Hypothalamus (tissue), 51 donors: ENCODE measurements at regions not wholly inside any gene's neighbourhood (a gene's known extent, or its start where the extent isn't known, plus 50 kb on each side); places are given as distances from the start of the nearest gene placed in this dataset.
"Not testable (repeated sequence)": the region's sequence is repeated elsewhere in the genome, so short reads cannot be mapped to it uniquely, and the experiment has no call there.

ENCODE experiments used
- DNase-seq, 51 donors: peaks; one replicate each; lab custom pipeline; 2025; lab: John Stamatoyannopoulos, UW

DNA sequence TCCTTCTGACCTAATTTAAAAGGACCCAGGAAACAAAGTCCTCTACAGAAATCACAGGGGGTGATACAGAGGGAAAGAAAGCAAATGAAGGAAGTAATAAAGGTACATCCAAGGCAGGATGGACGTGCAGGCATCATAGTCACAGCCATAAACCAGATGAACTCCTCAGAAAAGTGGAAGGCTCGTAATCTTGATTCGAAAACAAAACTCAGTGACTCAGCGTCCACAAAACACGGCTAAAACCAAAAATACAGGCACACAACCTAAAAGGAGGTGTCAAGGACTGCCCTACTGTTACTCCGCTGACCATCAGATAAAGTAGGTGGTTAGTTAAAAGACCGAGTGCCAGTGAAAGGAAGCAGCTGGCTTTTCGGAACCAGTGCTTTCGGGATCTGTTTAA, 81.5 kb downstream of the TRIM69 start:
- DNase-seq = not testable (repeated sequence)

DNA sequence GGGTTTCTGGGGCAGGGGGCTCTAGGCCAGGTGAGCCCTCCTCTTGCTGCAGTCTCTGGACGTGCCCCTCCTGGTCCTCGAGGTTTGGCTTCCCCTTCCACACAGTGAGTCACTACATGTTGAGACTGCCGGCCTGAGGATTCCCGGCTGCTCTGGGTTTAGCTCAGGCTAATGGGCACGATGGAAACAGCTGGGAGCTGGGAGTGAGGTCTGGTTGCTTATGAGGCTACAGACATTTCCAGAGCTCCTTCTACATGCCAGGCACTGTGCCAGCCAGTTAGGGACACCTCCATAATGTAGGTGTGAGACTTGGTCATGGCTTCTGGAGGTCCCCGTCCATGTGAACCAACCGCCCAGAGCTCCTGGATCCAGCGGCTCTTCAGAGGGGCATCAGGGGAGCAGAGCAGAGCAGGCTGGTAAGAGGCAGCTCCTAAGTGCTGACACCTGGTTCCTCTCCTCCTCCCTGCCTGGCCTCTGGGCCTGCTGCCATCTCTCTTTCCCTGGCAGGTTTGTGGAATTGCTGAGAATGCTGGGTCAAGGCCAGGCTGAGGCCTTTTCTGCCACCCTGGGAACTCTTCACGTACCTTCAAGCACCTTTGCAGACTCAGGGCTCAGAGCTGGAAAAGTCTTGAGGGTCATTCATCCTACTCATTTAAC, 83.1 kb downstream of the TRIM69 start:
- not testable (repeated sequence) for DNase-seq

DNA sequence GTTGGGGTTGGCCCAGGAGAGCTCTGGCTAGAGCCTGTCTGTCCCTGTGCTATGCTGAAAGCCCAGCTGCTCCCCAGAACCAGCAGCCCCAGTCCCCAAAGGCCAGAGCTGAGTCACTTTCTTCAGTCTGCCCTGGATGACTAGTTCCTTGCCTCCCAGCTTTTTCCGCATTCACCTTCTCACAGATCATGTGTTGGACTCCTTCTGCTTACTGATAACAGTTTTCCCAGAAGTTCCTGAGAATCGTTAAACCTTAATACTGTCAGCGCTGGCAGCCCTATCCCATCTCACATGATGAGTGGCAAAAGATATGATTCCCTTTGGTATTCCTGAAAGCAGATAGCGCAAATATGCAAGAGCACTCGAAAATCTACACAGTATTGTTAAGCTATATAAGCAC, 84.2 kb downstream of the TRIM69 start:
- not testable (repeated sequence) for DNase-seq

DNA sequence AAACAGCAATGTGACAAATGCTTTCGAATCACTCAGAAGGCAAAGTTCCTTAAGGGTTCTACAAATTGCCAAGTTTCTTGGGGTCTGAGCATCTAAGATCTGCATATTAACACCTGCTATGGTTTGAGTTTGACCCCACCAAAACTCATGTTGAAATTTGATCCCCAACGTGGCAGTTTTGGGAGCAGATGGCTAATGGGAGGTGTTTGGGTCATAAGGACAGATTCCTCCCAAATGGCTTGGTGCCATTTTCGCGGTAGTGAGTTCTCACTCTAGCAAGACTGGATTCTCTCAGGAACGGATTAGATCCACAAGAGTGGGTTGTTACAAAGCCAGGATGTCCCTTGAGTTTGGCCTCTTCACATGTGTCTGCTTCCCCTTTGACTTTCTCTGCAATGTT, 84.6 kb downstream of the TRIM69 start:
- DNase-seq = not testable (repeated sequence)

DNA sequence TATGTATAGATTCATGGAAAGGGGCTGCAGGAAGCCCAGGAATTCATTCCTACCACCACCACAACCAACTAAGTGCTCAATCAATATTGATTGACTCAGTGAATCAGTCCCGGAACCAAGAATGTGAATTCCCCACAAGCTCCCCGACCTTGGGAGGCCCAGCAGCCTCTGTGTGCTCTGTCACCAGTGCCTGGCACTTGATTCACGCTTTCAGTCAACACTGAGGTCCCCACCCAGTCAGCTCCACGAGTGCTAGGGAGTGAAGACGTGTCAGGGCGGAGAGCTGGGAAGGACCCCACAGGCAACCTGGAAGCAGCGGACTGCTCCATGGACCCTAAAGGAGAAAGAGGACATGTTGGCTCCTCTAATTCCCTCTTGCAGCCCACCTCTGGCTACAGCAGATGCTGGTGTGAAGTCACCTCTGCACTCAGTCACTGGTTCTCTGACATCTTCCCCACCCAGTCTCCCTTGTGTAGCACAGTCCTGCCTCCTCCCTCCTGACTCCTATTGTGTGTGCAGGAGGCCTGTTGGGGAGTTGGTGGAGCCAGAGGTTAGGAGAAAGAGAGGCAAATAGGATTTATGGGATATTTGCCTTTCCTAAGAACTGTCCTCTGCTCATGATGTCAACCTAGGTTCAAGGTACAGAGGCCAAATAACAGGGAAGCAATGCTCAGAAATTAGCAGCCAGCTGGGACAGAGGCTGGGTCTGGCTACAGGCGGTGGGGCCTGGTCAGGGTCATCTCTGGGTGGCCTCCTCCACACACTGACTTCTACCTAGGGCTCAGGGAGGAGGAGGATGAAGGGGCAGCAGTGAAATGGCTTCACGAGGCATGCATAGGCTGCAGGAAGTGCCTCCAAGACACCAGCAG, 88.2 kb downstream of the TRIM69 start:
- DNase-seq = not testable (repeated sequence)

DNA sequence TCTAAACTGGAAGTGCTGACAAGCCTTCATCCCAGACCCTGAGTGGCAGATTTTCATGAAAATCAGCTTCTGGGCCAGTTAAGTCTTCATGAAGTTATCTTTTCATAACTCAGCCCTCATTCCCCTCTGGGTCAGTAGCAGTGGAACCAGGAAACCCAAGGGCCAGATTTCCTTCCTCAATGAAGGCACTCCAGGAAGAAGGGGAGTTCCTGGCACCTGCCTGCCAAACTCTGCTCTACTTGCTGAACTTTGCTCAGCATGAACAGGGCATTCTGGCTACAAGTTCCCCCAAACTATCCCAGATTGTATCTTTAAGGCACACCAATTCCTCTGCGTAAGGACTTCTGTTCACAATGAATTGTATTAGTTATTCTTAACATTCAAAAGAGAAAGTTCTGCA, 90.3 kb downstream of the TRIM69 start:
- DNase-seq = not testable (repeated sequence)

DNA sequence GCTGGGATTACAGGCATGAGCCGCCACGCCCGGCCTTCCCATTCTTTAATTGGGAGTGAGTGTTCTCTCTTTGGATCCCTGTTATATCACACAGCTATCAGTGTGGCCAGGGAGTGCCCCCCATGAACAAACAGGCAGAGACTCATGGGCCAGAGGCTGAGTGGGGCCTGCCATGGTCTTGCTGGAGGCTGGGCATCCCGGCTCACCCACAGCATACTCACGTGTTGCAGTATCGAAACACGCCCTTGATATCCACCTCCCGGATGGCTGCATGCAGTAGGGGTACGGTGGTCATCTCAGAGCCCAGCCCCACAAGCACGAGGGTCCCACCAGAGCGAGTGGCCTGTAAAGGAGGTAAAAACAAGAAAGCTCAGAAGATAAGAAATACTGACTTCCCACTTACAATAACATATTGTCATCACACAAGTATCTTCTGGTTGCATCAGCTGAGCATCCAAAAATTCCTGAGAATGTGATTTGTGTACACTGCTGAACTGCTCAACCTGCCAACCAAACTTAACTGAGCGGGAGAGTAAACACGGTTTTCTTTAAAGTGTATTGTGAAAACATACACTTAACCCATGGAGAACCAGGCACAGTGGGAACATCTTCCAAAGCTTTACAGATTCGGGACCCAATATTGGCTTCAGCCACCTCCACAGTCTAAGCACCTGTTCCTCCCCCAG, 92.0 kb downstream of the TRIM69 start:
- DNase-seq = not testable (repeated sequence)

DNA sequence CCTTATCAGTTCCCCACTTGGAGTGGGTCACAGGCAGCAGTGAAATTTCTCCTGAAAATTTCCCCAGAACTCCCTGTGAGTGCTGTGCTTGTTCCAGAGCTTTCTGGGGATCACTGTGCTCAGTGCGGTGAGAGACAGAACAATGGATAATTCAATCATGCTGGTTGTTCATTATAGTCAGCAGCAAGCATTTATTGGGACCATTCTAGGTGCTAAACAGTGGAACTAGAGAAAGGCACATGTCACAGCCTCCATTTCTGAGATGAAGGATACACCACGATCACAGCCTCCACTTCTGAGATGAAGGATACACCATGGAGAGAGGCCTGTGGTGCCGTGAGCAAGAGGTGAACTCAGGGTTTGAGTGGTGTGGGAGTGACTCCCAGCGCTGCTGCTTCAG, 92.8 kb downstream of the TRIM69 start:
- DNase-seq = peak in 3 of 51 donors; percentile 2 to 23 (median 5)

DNA sequence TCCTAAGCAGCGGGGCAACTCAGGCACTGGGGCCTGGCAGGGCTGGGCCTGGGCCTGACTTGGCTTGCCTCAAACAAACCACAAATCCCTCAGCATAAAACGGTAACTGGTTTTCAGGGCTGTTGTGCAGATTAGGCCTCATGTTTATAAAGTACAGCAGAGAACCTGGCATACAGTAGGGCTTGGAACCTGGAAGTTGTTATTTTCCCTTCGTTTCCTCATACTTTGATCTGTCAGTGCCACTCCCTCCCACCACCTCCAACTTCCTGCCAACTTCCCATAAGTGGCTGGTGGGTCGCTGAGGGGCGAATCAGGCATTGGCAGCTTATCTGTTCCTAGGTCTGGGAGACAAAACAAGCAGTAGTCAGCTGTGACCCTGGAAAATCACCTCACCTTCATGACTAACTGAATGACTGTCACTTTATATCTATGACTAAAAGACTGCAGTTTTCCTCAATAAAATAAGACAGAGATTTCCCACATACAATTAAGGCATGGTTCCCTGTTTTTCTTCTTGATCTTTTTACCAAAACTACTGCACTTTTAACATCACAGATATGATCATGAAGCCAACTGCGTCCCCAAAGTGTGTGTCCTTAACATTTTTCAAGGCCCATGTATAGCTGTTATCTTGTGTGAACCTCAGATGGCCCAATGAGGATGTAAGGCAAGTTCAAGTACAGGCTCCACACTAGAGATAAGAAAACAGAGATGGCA, 94.5 kb downstream of the TRIM69 start:
- DNase-seq = not testable (repeated sequence)

DNA sequence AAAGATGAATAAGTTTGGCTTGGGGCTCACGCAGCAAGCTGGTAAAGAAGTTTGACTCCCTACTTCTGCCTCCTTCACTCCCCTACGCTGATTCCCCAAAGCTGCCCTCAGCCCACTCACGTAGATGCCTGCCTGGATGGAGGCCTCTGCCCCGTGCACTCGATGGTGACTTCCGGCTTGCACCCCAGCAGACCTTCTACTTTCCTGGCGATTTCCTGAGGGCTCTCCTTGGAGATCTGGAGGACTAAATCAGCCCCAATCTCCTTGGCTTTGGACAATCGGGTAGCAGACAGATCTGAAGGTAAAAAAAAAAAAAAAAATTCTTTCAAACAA, 95.0 kb downstream of the TRIM69 start:
- not testable (repeated sequence) for DNase-seq

DNA sequence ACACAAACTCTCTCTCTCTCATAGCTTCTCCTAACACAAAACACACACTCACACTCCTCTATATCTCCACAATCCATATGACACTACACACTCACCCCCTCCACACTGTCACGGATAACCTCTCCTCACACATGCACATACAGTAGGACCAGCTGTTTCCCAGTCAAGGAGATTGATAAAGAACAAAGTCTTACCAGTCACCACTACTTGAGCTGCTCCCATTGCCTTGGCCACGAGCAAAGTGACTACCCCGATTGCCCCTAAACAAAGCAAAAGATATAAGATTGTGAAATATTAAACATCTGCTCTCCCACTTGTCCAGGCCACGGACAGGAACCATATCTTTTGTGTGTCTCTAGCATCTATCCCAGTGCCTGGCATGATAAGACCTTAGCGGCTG, 95.8 kb downstream of the TRIM69 start:
- not testable (repeated sequence) for DNase-seq

DNA sequence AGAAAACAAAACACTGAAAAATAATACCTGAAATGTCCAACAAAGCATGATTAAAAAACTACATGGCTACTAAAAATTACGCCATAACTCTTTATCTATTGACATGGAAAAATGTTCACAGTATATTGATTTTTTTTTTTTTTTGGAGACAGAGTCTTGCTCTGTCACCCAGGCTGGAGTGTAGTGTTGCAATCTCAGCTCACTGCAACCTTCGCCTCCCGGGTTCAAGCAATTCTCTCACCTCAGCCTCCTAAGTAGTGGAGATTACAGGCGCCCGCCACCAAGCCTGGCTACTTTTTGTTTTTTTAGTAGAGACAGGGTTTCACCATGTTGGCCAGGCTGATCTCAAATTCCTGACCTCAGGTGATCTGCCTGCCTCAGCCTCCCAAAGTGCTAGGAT, 96.8 kb downstream of the TRIM69 start:
- not testable (repeated sequence) for DNase-seq

DNA sequence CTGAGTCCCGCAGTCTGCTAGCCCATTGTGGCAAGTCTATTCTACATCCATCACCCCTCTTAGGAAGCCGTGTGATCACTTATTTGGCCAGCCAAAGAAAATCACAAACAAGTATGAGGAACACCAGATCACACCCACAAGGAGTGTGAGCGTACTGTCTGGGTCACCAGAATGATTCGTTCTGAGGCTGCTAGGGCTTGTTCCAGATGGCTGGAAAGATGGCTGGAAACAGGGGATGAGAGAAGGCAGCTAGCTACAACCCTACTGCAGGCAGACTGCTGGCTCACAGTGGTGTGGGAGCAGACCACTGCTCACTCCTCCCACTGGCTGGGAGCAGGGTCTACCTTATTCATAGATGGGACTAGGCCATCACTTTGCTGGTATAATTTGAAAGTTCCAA, 97.4 kb downstream of the TRIM69 start:
- DNase-seq = not testable (repeated sequence)

DNA sequence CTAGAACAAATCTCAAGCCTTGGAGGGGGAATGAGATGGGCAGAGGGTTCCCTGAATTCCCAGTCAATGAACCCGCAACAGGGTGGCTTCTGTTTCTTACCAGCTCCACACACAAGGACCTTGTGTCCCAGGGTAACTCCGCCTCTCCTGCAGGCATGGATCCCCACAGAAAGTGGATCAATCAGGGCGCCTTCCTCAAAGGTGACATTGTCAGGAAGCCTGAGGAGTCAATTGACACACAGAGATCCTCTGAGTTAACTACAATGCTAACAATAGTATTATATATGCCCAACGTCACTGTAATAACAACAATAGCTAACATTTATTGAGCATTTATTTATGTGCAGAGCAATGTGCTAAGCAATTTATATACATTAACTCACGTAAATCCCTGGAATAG, 98.8 kb downstream of the TRIM69 start:
- DNase-seq = not testable (repeated sequence)

DNA sequence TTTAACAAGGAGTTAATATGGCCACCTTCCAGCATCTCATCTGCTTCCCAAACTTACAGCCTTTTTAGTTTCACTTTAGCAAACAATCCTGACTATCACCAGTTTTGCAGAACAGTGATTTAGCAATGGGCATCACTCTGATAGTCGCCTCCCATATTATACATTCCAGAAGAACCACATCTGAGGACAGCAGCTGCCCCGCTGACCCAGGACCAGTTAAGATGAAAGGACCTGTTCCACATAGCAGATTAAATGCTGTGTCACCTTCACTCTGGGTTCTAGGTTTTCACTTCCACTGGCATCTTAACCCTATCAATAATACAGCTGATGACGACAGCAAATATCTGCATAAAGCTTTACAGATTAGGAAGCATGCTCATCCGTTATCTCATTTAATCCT, 99.8 kb downstream of the TRIM69 start:
- no peak for DNase-seq

DNA sequence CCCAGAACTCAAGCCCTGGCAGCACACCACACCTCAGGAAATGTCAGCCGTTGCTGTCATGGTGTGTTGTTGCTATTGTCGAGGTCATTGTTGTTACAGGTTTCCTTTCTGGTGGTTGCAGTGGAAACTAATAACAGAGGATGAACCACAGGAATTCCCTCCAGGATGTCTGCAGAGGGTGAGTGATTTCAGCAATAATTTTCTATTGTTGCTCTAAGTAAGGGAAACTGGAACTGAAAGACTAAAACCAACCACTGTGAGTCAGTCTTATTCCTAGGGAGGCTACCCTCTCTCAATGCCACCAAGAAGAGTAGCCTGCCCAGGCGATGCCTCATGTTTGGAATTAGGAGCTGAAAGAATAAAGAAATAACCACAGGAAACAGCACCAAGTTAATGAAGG, 102.6 kb downstream of the TRIM69 start:
- DNase-seq = not testable (repeated sequence)

DNA sequence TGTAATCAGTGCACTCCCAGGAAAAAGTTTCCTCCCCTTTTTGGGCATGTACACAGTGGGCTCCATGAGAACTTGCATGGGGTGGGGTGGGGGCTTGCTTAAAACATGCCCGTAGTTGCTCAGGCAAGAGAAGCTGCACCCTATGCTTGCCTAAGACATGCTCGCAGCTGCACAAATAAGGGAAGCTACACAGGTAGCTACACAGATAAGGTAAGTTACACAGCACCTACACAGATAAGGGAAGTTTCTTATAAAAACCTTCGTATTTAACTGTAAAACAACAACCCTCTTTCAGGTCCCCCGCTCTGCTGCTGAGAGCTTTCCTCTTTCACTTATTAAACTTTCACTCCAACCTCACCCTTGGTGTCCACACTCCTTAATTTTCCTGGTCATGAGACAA, 105.4 kb downstream of the TRIM69 start:
- not testable (repeated sequence) for DNase-seq

DNA sequence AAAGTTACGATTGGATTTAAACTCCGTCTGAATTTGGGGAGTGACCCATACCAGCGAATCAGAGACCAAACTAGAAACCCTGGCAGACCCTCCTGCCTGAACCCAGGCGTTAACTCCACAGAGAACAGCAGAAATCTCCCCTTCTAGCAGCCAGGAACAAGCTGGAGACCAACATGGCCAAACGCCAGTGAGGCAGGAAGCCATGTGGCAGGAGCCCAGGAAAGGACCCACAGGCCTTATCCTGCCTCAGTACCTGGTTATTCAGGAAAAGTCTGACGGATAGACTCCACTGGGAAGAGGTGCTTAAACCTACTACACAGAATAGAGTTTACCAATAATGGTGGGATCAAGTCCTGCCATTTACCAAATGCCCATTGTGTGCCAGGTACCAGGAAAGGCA, 106.6 kb downstream of the TRIM69 start:
- not testable (repeated sequence) for DNase-seq

DNA sequence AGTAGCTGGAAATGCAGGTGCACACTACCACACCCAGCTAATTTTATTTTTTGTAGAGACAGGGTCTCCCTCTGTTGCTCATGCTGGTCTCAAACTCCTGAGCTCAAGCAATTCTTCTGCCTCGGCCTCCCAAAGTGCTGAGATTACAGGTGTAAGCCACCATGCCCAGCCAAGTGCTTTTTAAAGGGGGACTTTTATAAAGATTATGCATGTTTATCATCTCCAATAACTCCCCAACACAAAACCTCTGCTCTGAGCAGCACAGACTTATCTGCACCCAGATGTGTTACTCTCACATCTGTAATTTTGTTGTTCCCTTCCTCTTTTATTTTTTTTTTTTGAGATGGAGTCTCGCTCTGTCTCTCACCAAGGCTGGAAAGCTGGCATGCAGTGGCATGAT, 108.6 kb downstream of the TRIM69 start:
- DNase-seq = not testable (repeated sequence)

DNA sequence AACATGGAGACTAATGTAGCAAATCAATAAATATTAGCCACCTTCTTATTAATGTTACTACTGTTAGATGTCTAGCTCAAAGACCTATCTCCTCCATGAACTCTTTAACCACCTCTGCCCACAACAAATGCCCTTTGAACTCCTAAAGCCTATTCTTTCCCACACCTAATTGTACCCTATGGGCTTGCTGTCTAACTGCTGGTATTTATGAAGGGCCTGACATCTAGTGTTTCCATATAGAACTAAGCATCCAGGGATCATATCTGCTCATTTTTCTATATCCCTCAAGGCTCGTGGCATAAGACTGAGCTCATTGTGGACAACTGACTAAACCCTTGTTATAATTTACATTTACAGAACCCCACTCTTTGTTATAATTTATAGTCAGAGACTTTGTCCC, 109.8 kb downstream of the TRIM69 start:
- DNase-seq = not testable (repeated sequence)

DNA sequence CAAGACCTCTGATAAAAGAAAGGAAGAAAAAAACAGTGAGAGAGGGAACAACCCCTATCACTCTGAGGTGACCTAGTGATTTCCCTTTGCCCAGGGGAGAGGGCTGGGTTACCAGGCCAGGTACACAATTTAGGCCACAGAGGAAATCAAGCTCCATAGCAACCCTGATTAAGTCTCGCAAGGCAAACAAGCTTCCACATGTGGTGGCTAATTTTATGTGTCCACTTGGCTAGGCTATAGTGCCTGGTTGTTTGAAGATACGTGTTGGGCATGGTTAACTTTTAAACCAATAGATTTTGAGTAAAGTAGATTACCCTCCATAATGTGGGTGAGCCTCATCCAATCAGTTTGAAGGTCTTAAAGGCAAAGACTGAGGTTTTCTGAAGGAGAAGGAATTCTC, 108.9 kb upstream of the TERB2 start:
- not testable (repeated sequence) for DNase-seq
